IMR-90 (cell line): ENCODE measurements at regions not wholly inside any gene's neighbourhood (a gene's known extent, or its start where the extent isn't known, plus 50 kb on each side); places are given as distances from the start of the nearest gene placed in this dataset.

Experiments
- ATAC-seq: fragments of 200-7000 bp; cut with Tn5 transposase; 2 replicates; pipeline ENCODE4 v1.9.1; 2020; ENCODE audit warnings: low read depth, mild to moderate bottlenecking, moderate library complexity
- BruUV-seq: library from RNA; stranded (reverse); fragments of 400-500 nt; replicated peaks from 2 replicates; lab custom pipeline; 2021; lab: Mats Ljungman, UMichigan
- CTCF ChIA-PET: fragments of 300-600 bp; formaldehyde crosslinking; extraction: SDS; loops from one replicate; lab custom pipeline; 2021; ENCODE audit warnings: antibody characterized with exemption; lab: Yijun Ruan, JAX
- POLR2A ChIA-PET: fragments of 300-600 bp; sonication (Branson Sonifier 250); formaldehyde crosslinking; loops from one replicate; lab custom pipeline; 2022; ENCODE audit warnings: antibody characterized with exemption; ENCODE audit not compliant: unreplicated experiment; lab: Charles Lee
- DNase-seq: peaks from one replicate; pipeline ENCODE4 v3.0.0; 2013
- H2AFZ ChIP-seq: replicated peaks from 2 replicates; pipeline ENCODE3; 2013; ENCODE audit warnings: low read length, mild to moderate bottlenecking; ENCODE audit not compliant: poor library complexity
- H2AK5ac ChIP-seq: 2 replicates; pipeline ENCODE4 v1.6.1; 2013; ENCODE audit warnings: low read depth, low read length, inconsistent platforms
- H2AK9ac ChIP-seq: replicated peaks from 2 replicates; pipeline ENCODE3; 2013; ENCODE audit warnings: mild to moderate bottlenecking, low read depth, low read length, moderate library complexity; ENCODE audit not compliant: poor library complexity
- H2BK120ac ChIP-seq: 2 replicates; pipeline ENCODE4 v1.6.1; 2013; ENCODE audit warnings: low read depth, low read length, inconsistent platforms
- H2BK15ac ChIP-seq: 3 replicates; pipeline ENCODE4 v1.6.1; 2013; ENCODE audit warnings: low read depth, low read length, inconsistent platforms
- H2BK20ac ChIP-seq: 2 replicates; pipeline ENCODE4 v1.6.1; 2013; ENCODE audit warnings: low read depth, mild to moderate bottlenecking, inconsistent platforms, low read length, moderate library complexity
- H2BK5ac ChIP-seq: 2 replicates; pipeline ENCODE4 v1.6.1; 2013; ENCODE audit warnings: mild to moderate bottlenecking, low read depth, low read length, inconsistent platforms; ENCODE audit not compliant: poor library complexity, severe bottlenecking
- H3K14ac ChIP-seq: replicated peaks from 2 replicates; pipeline ENCODE4 v1.6.1; 2013; ENCODE audit warnings: low read depth, low read length, inconsistent platforms
- H3K18ac ChIP-seq: 2 replicates; pipeline ENCODE4 v1.6.1; 2013; ENCODE audit warnings: low read depth, low read length, control low read depth
- H3K23ac ChIP-seq: 2 replicates; pipeline ENCODE4 v1.6.1; 2013; ENCODE audit warnings: low read depth, low read length, inconsistent platforms
- H3K27ac ChIP-seq: 2 replicates; pipeline ENCODE4 v1.5.1; 2013; ENCODE audit warnings: mild to moderate bottlenecking, control low read depth, low read length; ENCODE audit not compliant: insufficient read depth
- H3K27me3 ChIP-seq: 2 replicates; pipeline ENCODE4 v1.6.1; 2013; ENCODE audit warnings: low read length; ENCODE audit not compliant: control insufficient read depth, insufficient read depth
- H3K36me3 ChIP-seq: 2 replicates; pipeline ENCODE4 v1.6.1; 2013; ENCODE audit warnings: low read length, mixed read lengths; ENCODE audit not compliant: control insufficient read depth, insufficient read depth
- H3K4ac ChIP-seq: 2 replicates; pipeline ENCODE4 v1.6.1; 2013; ENCODE audit warnings: low read depth, low read length, inconsistent platforms
- H3K4me1 ChIP-seq: 2 replicates; pipeline ENCODE4 v1.6.1; 2013; ENCODE audit warnings: low read length, mixed read lengths; ENCODE audit not compliant: control insufficient read depth, insufficient read depth
- H3K4me2 ChIP-seq: 2 replicates; pipeline ENCODE4 v1.6.1; 2013; ENCODE audit warnings: low read depth, mild to moderate bottlenecking, control low read depth, low read length, moderate library complexity
- H3K4me3 ChIP-seq: 2 replicates; pipeline ENCODE4 v1.5.1; 2013; ENCODE audit warnings: low read depth, mild to moderate bottlenecking, control low read depth, low read length, moderate library complexity; ENCODE audit not compliant: insufficient read depth
- H3K56ac ChIP-seq: 2 replicates; pipeline ENCODE4 v1.6.1; 2013; ENCODE audit warnings: low read length, inconsistent platforms; ENCODE audit not compliant: insufficient read depth; ENCODE audit errors: extremely low read depth
- H3K79me1 ChIP-seq, 2 experiments: 2 replicates each; pipeline ENCODE4 v1.6.1; 2013; ENCODE audit warnings: low read length in 2 of 2, inconsistent platforms in 1 of 2, low read depth in 1 of 2
- H3K9ac ChIP-seq: 2 replicates; pipeline ENCODE4 v1.6.1; 2013; ENCODE audit warnings: low read depth, low read length, control low read depth
- H3K9me1 ChIP-seq: 2 replicates; pipeline ENCODE4 v1.6.1; 2013; ENCODE audit warnings: low read length, inconsistent platforms; ENCODE audit not compliant: insufficient read depth
- H3K9me3 ChIP-seq: 2 replicates; pipeline ENCODE4 v1.6.1; 2013; ENCODE audit warnings: low read length; ENCODE audit not compliant: control insufficient read depth, insufficient read depth
- H4K20me1 ChIP-seq: 2 replicates; pipeline ENCODE4 v1.6.1; 2013; ENCODE audit warnings: low read length, inconsistent platforms; ENCODE audit not compliant: insufficient read depth
- H4K5ac ChIP-seq: 2 replicates; pipeline ENCODE4 v1.6.1; 2013; ENCODE audit warnings: mild to moderate bottlenecking, low read depth, low read length, control low read depth
- H4K8ac ChIP-seq, 2 experiments: 2 replicates each; pipeline ENCODE4 v1.6.1; 2013; ENCODE audit warnings: low read depth in 2 of 2, low read length in 2 of 2, control low read depth in 1 of 2, inconsistent platforms in 1 of 2
- H4K91ac ChIP-seq: 2 replicates; pipeline ENCODE4 v1.6.1; 2013; ENCODE audit warnings: low read depth, low read length, inconsistent platforms; ENCODE audit not compliant: insufficient read depth
- BHLHE40 ChIP-seq: fragments of 150-350 bp; IDR thresholded peaks from 2 replicates; pipeline ENCODE4 v1.6.1; 2016; ENCODE audit warnings: mild to moderate bottlenecking, low read depth, low read length
- CTCF ChIP-seq: conservative IDR thresholded peaks from 2 replicates; pipeline ENCODE4 v1.5.1; 2012; ENCODE audit warnings: mild to moderate bottlenecking, low read depth, low read length, improper control_type of control experiment
- MAFK ChIP-seq: IDR thresholded peaks from 2 replicates; pipeline ENCODE4 v1.6.1; 2012; ENCODE audit warnings: low read depth, low read length, improper control_type of control experiment
- POLR2A ChIP-seq: IDR thresholded peaks from 2 replicates; pipeline ENCODE4 v1.6.1; 2012; ENCODE audit warnings: mild to moderate bottlenecking, low read depth, low read length
- RAD21 ChIP-seq: IDR thresholded peaks from 2 replicates; pipeline ENCODE4 v1.6.1; 2012; ENCODE audit warnings: low read length, improper control_type of control experiment
- RCOR1 ChIP-seq: IDR thresholded peaks from 2 replicates; pipeline ENCODE4 v1.6.1; 2012; ENCODE audit warnings: mild to moderate bottlenecking, low read length, improper control_type of control experiment; ENCODE audit not compliant: insufficient replicate concordance
- SMC3 ChIP-seq: fragments of 150-350 bp; IDR thresholded peaks from 2 replicates; pipeline ENCODE4 v1.6.1; 2016; ENCODE audit warnings: low read depth, mild to moderate bottlenecking, antibody characterized with exemption, low read length, moderate library complexity
- WGBS, 2 experiments: methylation state at CpG; one replicate each; pipeline versions ENCODE4 v1.1.5 to v1.1.7; 2013; ENCODE audit warnings: missing lambda C conversion rate in 2 of 2; ENCODE audit not compliant: insufficient read length in 1 of 2; ENCODE audit errors: extremely low coverage in 2 of 2; 5-methylcytosine and 5-hydroxymethylcytosine counted together
- dilution Hi-C: fragments of 300-500 bp; cut with HindIII; formaldehyde crosslinking; loops from one replicate; pipeline ENCODE4 v1.14.3; 2018; ENCODE audit warnings: low sequenced_read_pairs; ENCODE audit not compliant: unreplicated experiment
- in situ Hi-C: fragments of 300-500 bp; cut with MboI; formaldehyde crosslinking; loops from 3 replicates; pipeline ENCODE4 v1.14.3; 2019; ENCODE audit warnings: low sequenced_read_pairs, inconsistent platforms, mixed read lengths
- intact Hi-C: fragments of 100-400 bp; cut with micrococcal nuclease; formaldehyde crosslinking; loops from 2 replicates; pipeline ENCODE4 v1.10.0; 2022

GRCh38 chr14:104360501-104360900 is 219.1 kb upstream of the C14orf180 start:
- Histone ChIP-seq H4K8ac (no peak overlapping the region), H3K4ac (no peak overlapping the region), H3K18ac (no peak overlapping the region), H2AK9ac (no peak overlapping the region), H2AK5ac (no peak overlapping the region), H3K4me1 (no peaks in the 10 kb centered on the region), H2BK20ac (no peak overlapping the region), H3K4me2 (no peak overlapping the region), H3K9me3 (peaks cover 58% of the 10 kb centered on the region), H3K36me3 (no peaks in the 10 kb centered on the region), H4K20me1 (no peaks in the 10 kb centered on the region), H2BK5ac (no peak overlapping the region), H2BK15ac (no peak overlapping the region), H3K14ac (no peak overlapping the region), H3K27ac (no peak overlapping the region), H3K4me3 (no peak overlapping the region), H3K56ac (no peak overlapping the region), H2AFZ (no peak overlapping the region), H2BK120ac (no peak overlapping the region), H4K5ac (no peak overlapping the region), H3K9ac (no peak overlapping the region), H3K79me1 (no peaks in the 10 kb centered on the region), H3K9me1 (no peaks in the 10 kb centered on the region), H3K27me3 (no peaks in the 10 kb centered on the region), H4K91ac (no peak overlapping the region), H3K23ac (no peak overlapping the region)
- in situ Hi-C loops (no loop called here), dilution Hi-C loops (no loop called here), intact Hi-C loops (no loop called here)
- no TSS peak for BruUV-seq
- no peak for TF ChIP-seq CTCF
- no peak for TF ChIP-seq BHLHE40
- no peak for TF ChIP-seq RCOR1
- no peak for TF ChIP-seq MAFK
- no peak for TF ChIP-seq SMC3
- TF ChIP-seq POLR2A: no peak
- TF ChIP-seq RAD21: no peak
- 81% methylated on average over 2 of the region's 8 CpGs; no CpG with 5 or more reads in 1 of the 2 experiments for WGBS, 2 experiments
- CTCF ChIA-PET: no interaction called here
- ATAC-seq: no peak
- no peak for DNase-seq
- POLR2A ChIA-PET: no interaction called here
